ENCODE measurements at regions not wholly inside any gene's neighbourhood (a gene's known extent, or its start where the extent isn't known, plus 50 kb on each side); places are given as distances from the start of the nearest gene placed in this dataset.

DNA sequence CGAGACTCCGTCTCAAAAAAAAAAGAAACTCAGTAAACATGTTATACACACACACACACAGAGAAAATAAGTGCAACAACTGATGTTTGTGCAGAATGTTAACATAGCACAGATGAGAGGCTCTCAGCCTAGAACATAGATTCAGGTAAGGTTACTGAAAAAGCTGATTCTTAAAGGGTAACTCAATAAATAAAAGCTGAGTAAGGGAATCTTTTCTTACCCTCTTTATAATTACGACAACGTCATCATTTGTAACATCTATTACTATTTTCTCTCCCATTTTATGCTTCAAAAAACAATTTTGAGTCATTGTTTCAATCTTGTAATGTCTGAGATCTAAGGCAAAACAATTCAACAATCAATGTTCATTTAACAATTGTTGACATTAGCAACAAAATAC, 644.8 kb downstream of the RFPL4B start:
- DNase-seq: no peak
- no peaks in the 10 kb centered on the region for H3K9me2 ChIP-seq (replicated peaks; ENCODE audit: insufficient read depth, low read length)
- no peak overlapping the region for H3K4me2 ChIP-seq (ENCODE audit: low read depth, low read length)
- H3K4me1 ChIP-seq (ENCODE audit: low read length): no peaks in the 10 kb centered on the region
- no peaks in the 10 kb centered on the region for H3K27me3 ChIP-seq (replicated peaks; ENCODE audit: insufficient read depth, low read length)
- no peaks in the 10 kb centered on the region for H3K36me3 ChIP-seq (replicated peaks; ENCODE audit: insufficient read depth, low read length)
- H4K20me1 ChIP-seq (ENCODE audit: insufficient read depth, low read length): no peaks in the 10 kb centered on the region
- H2AFZ ChIP-seq (ENCODE audit: low read length): no peak overlapping the region
- no peak overlapping the region for H3K9ac ChIP-seq (ENCODE audit: low read length)
- no peak overlapping the region for H3K4me3 ChIP-seq (ENCODE audit: low read length)
- no peaks in the 10 kb centered on the region for H3F3A ChIP-seq (ENCODE audit: insufficient read depth, low read length)
- no peaks in the 10 kb centered on the region for H3K9me3 ChIP-seq (replicated peaks; ENCODE audit: insufficient read depth, low read length)
- H3K79me2 ChIP-seq (ENCODE audit: low read length): no peaks in the 10 kb centered on the region
- no peak overlapping the region for H3K27ac ChIP-seq (ENCODE audit: low read length)
- TF ChIP-seq CTCF (IDR thresholded peaks at IDR 0.05; ENCODE audit: low read length) (no peak), EZH2 (optimal IDR thresholded peaks at IDR 0.05; ENCODE audit: low read depth, low read length) (no peak), EZH2phosphoT487 (IDR thresholded peaks at IDR 0.05; ENCODE audit: low read length) (no peak)

- DNase-seq: no peak
- Histone ChIP-seq H3K36me3 (replicated peaks; ENCODE audit: insufficient read depth, low read length) (no peaks in the 10 kb centered on the region), H2AFZ (ENCODE audit: low read length) (no peak overlapping the region), H3K27me3 (replicated peaks; ENCODE audit: insufficient read depth, low read length) (no peaks in the 10 kb centered on the region), H3F3A (ENCODE audit: insufficient read depth, low read length) (no peaks in the 10 kb centered on the region), H3K9ac (ENCODE audit: low read length) (no peak overlapping the region), H3K9me3 (replicated peaks; ENCODE audit: insufficient read depth, low read length) (no peaks in the 10 kb centered on the region), H3K79me2 (ENCODE audit: low read length) (no peaks in the 10 kb centered on the region), H3K4me1 (ENCODE audit: low read length) (no peaks in the 10 kb centered on the region), H3K4me3 (ENCODE audit: low read length) (no peak overlapping the region), H3K4me2 (ENCODE audit: low read depth, low read length) (no peak overlapping the region), H3K27ac (ENCODE audit: low read length) (no peak overlapping the region), H3K9me2 (replicated peaks; ENCODE audit: insufficient read depth, low read length) (no peaks in the 10 kb centered on the region), H4K20me1 (ENCODE audit: insufficient read depth, low read length) (no peaks in the 10 kb centered on the region)
- TF ChIP-seq EZH2phosphoT487 (IDR thresholded peaks at IDR 0.05; ENCODE audit: low read length) (no peak), CTCF (IDR thresholded peaks at IDR 0.05; ENCODE audit: low read length) (no peak), EZH2 (optimal IDR thresholded peaks at IDR 0.05; ENCODE audit: low read depth, low read length) (no peak)
These were observed 650.4 kb downstream of the RFPL4B start for GRCh38 chr6:112997421-112998085.

DNA sequence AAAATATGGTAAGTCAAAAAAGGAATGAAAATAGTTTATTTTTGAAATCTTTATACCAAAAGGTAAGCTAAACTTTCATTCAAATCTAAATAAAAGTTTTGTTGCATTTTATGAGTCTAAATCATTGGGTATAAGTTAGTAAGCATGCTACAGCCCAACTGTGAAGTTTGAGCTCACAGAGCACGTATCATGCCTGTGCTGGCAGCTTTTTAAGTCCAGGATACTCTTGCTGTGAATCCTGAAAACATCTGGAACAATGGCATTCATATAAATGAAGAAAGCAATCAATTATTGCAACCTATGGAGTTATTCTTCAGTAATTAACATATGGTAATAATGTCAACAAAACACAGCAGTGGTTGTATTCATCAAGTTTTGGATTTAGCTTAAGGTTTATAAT, 656.9 kb downstream of the RFPL4B start:
- H3F3A ChIP-seq (ENCODE audit: insufficient read depth, low read length): no peaks in the 10 kb centered on the region
- H3K4me3 ChIP-seq (ENCODE audit: low read length): no peak overlapping the region
- DNase-seq: no peak
- no peak overlapping the region for H3K27ac ChIP-seq (ENCODE audit: low read length)
- H3K79me2 ChIP-seq (ENCODE audit: low read length): no peaks in the 10 kb centered on the region
- no peaks in the 10 kb centered on the region for H4K20me1 ChIP-seq (ENCODE audit: insufficient read depth, low read length)
- no peaks in the 10 kb centered on the region for H3K4me1 ChIP-seq (ENCODE audit: low read length)
- H3K4me2 ChIP-seq (ENCODE audit: low read depth, low read length): no peak overlapping the region
- H3K36me3 ChIP-seq (replicated peaks; ENCODE audit: insufficient read depth, low read length): no peaks in the 10 kb centered on the region
- H3K9ac ChIP-seq (ENCODE audit: low read length): no peak overlapping the region
- no peaks in the 10 kb centered on the region for H3K27me3 ChIP-seq (replicated peaks; ENCODE audit: insufficient read depth, low read length)
- no peak overlapping the region for H2AFZ ChIP-seq (ENCODE audit: low read length)
- no peaks in the 10 kb centered on the region for H3K9me2 ChIP-seq (replicated peaks; ENCODE audit: insufficient read depth, low read length)
- H3K9me3 ChIP-seq (replicated peaks; ENCODE audit: insufficient read depth, low read length): no peaks in the 10 kb centered on the region
- no peak for TF ChIP-seq EZH2 (optimal IDR thresholded peaks at IDR 0.05; ENCODE audit: low read depth, low read length)

DNA sequence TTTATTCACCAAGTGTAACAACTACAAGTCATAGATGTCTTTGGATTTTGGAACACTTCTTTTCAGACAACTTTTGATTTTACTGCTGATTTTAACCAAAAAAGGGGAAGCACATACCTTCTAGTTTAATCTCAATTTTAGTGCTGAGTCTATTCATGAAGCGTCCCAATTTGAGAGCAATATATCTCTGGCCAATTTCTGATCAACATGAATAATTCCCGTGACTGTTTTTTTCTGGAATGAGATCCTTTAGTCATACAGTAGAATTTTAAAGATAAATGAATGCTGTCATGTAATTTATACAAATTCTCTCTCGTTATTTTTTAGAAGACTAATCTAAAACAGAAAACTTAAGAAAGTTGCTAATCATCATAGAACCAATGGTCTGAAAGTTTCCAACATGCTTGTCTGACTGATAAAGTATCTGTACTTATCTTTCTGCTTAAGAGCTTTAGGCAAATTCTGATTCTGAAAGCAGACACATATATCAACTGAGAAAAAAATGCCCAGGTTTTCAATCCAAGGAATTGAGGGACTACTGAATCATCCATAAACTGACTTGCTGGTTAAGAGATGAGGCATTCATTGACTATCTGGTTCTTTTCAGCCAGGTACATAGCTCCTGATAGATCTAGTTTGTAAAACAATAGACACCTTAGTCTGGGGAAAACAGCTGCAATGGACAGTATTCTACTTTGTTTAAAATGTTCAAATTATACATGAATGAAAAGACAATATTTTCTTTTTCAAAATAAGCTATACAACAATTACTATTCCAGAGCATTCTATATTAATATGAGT, 657.5 kb downstream of the RFPL4B start:
- H4K20me1 ChIP-seq (ENCODE audit: insufficient read depth, low read length): no peaks in the 10 kb centered on the region
- H3K4me2 ChIP-seq (ENCODE audit: low read depth, low read length): no peak overlapping the region
- no peaks in the 10 kb centered on the region for H3F3A ChIP-seq (ENCODE audit: insufficient read depth, low read length)
- no peak overlapping the region for H2AFZ ChIP-seq (ENCODE audit: low read length)
- H3K27ac ChIP-seq (ENCODE audit: low read length): no peak overlapping the region
- H3K4me3 ChIP-seq (ENCODE audit: low read length): no peak overlapping the region
- TF ChIP-seq EZH2 (optimal IDR thresholded peaks at IDR 0.05; ENCODE audit: low read depth, low read length): no peak
- no peak for TF ChIP-seq CTCF (IDR thresholded peaks at IDR 0.05; ENCODE audit: low read length)
- TF ChIP-seq EZH2phosphoT487 (IDR thresholded peaks at IDR 0.05; ENCODE audit: low read length): no peak
- no peaks in the 10 kb centered on the region for H3K9me2 ChIP-seq (replicated peaks; ENCODE audit: insufficient read depth, low read length)
- H3K79me2 ChIP-seq (ENCODE audit: low read length): no peaks in the 10 kb centered on the region
- no peaks in the 10 kb centered on the region for H3K9me3 ChIP-seq (replicated peaks; ENCODE audit: insufficient read depth, low read length)
- DNase-seq: no peak
- H3K4me1 ChIP-seq (ENCODE audit: low read length): no peaks in the 10 kb centered on the region
- no peaks in the 10 kb centered on the region for H3K27me3 ChIP-seq (replicated peaks; ENCODE audit: insufficient read depth, low read length)
- H3K36me3 ChIP-seq (replicated peaks; ENCODE audit: insufficient read depth, low read length): no peaks in the 10 kb centered on the region
- H3K9ac ChIP-seq (ENCODE audit: low read length): no peak overlapping the region

Data from MM.1S (cell line).